OCI-LY7 (cell line): ENCODE measurements at regions not wholly inside any gene's neighbourhood (a gene's known extent, or its start where the extent isn't known, plus 50 kb on each side); places are given as distances from the start of the nearest gene placed in this dataset.

Source experiments
- EZH2phosphoT487 ChIP-seq: fragments of 200-600 bp; sonication (generic); IDR thresholded peaks from 2 replicates; pipeline ENCODE4 v1.6.1; 2018; ENCODE audit warnings: low read depth, borderline replicate concordance, mild to moderate bottlenecking, mixed run types, antibody characterized with exemption, low read length, moderate library complexity, mixed read lengths
- TF ChIP-seq, protein P1 (sequence below): fragments of 200-600 bp; sonication (generic); conservative IDR thresholded peaks from 2 replicates; pipeline ENCODE4 v1.5.1; 2014; ENCODE audit warnings: mild to moderate bottlenecking, antibody characterized with exemption, low read length, moderate library complexity, mixed read lengths

DNA sequence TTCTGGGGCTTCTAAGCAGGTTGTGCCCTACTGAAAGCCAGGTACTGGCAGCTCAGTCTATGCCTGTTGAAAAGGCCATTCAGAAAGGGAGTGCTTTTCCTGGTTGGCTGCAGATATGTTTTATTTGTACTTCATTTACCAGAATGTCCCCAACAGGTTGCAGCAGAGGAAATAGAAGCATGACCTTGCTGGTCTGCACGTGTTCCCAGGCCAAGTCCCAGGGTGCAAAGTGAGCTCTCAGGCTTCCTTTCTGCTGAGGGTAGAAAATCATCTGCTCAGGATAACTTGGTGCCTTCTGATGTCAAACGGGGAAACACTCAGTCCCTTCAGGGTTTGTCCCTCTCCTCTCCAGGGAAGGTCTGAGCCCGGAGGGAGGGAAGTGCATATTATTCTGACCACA is 356.4 kb downstream of the BCL11B start:
- TF ChIP-seq, protein P1, sequence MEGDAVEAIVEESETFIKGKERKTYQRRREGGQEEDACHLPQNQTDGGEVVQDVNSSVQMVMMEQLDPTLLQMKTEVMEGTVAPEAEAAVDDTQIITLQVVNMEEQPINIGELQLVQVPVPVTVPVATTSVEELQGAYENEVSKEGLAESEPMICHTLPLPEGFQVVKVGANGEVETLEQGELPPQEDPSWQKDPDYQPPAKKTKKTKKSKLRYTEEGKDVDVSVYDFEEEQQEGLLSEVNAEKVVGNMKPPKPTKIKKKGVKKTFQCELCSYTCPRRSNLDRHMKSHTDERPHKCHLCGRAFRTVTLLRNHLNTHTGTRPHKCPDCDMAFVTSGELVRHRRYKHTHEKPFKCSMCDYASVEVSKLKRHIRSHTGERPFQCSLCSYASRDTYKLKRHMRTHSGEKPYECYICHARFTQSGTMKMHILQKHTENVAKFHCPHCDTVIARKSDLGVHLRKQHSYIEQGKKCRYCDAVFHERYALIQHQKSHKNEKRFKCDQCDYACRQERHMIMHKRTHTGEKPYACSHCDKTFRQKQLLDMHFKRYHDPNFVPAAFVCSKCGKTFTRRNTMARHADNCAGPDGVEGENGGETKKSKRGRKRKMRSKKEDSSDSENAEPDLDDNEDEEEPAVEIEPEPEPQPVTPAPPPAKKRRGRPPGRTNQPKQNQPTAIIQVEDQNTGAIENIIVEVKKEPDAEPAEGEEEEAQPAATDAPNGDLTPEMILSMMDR, result no peak
- TF ChIP-seq EZH2phosphoT487, result no peak
